ENCODE measurements at regions not wholly inside any gene's neighbourhood (a gene's known extent, or its start where the extent isn't known, plus 50 kb on each side); places are given as distances from the start of the nearest gene placed in this dataset.
"Not testable (repeated sequence)": the region's sequence is repeated elsewhere in the genome, so short reads cannot be mapped to it uniquely, and the experiment has no call there.

DNA sequence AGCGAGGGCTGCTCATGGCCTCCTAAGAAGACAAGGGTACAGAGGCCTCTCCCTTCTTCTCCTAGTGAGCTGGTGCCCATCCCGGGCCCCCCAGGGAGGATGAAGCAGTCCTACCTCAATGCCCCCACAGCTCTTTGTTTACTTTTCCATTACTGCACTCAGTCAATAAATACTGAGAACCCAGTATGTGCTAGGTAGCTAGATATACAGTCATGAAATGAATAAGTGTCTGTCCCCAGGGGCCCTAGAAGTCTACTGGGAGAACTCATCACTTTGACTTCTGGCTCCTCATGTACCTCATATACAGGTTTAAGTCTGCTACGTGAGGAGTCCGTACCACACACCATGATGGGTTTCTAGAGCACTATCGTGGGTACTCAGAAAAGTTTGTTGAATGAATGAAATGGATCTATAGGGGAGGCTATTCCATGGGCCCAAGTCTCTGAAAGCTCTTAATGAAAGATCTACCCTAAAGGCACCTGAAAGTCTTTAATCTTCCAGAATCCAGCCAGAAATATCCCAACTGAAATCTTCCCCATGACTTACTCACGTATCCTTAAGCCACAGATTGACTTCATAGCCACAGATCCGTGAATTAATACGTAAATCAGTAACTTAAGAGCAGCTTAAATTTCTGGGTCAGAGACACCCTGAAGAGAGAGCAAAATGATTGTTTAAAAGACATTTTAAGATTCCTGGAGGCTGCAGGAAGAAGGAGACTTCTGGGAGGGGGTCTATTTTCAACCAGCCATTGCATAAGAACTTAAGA lies 51.6 kb upstream of the POMP start:
- no peak for DNase-seq
- Mint-ChIP-seq H3K36me3 (ENCODE audit: low read depth) (no peaks in the 10 kb centered on the region), H3K27me3 (ENCODE audit: low read depth, poor library complexity) (peaks cover 2% of the 10 kb centered on the region), H3K4me1 (peaks cover 27% of the 10 kb centered on the region), H3K27ac (no peak overlapping the region), H3K4me3 (no peak overlapping the region), H3K9me3 (no peaks in the 10 kb centered on the region)
- TF ChIP-seq, protein P1, sequence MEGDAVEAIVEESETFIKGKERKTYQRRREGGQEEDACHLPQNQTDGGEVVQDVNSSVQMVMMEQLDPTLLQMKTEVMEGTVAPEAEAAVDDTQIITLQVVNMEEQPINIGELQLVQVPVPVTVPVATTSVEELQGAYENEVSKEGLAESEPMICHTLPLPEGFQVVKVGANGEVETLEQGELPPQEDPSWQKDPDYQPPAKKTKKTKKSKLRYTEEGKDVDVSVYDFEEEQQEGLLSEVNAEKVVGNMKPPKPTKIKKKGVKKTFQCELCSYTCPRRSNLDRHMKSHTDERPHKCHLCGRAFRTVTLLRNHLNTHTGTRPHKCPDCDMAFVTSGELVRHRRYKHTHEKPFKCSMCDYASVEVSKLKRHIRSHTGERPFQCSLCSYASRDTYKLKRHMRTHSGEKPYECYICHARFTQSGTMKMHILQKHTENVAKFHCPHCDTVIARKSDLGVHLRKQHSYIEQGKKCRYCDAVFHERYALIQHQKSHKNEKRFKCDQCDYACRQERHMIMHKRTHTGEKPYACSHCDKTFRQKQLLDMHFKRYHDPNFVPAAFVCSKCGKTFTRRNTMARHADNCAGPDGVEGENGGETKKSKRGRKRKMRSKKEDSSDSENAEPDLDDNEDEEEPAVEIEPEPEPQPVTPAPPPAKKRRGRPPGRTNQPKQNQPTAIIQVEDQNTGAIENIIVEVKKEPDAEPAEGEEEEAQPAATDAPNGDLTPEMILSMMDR (IDR thresholded peaks at IDR 0.05): no peak

DNA sequence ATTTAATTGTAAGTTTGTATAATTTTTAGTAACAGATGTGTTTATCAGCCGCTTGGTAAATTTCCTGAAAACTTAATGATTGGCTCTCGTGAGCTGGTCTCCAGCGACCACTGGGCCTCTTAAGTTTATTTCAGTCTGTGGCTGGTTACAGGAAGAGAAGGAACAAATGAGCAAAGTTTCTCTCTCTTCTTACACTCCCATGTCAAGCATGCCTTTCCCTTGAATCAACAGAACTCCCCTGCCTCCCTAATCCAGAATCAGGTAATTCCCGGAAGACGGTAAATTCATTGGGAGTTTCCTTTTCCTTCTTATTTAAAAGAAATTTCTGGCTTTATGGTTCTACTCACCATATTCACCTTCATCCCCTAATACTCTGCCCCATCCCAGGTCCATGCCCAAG lies 52.5 kb upstream of the POMP start:
- no peak overlapping the region for H3K4me3 Mint-ChIP-seq
- TF ChIP-seq, protein P1 (IDR thresholded peaks at IDR 0.05): no peak
- H3K36me3 Mint-ChIP-seq (ENCODE audit: low read depth): no peaks in the 10 kb centered on the region
- H3K4me1 Mint-ChIP-seq: peaks cover 25% of the 10 kb centered on the region
- H3K27me3 Mint-ChIP-seq (ENCODE audit: low read depth, poor library complexity): no peaks in the 10 kb centered on the region
- no peak for DNase-seq
- H3K27ac Mint-ChIP-seq: no peak overlapping the region
- H3K9me3 Mint-ChIP-seq: no peaks in the 10 kb centered on the region

DNA sequence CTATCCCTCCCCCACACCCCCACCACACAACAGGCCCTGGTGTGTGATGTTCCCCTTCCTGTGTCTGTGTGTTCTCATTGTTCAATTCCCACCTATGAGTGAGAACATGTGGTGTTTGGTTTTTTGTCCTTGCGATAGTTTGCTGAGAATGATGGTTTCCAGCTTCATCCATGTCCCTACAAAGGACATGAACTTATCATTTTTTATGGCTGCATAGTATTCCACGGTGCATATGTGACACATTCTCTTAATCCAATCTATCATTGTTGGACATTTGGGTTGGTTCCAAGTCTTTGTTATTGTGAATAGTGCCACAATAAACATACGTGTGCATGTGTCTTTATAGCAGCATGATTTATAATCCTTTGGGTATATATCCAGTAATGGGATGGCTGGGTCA lies 53.8 kb upstream of the POMP start:
- H3K27me3 Mint-ChIP-seq (ENCODE audit: low read depth, poor library complexity); DNase-seq; H3K27ac Mint-ChIP-seq; H3K9me3 Mint-ChIP-seq; H3K36me3 Mint-ChIP-seq (ENCODE audit: low read depth); H3K4me3 Mint-ChIP-seq: not testable (repeated sequence)
- H3K4me1 Mint-ChIP-seq: peaks cover 25% of the 10 kb centered on the region

DNA sequence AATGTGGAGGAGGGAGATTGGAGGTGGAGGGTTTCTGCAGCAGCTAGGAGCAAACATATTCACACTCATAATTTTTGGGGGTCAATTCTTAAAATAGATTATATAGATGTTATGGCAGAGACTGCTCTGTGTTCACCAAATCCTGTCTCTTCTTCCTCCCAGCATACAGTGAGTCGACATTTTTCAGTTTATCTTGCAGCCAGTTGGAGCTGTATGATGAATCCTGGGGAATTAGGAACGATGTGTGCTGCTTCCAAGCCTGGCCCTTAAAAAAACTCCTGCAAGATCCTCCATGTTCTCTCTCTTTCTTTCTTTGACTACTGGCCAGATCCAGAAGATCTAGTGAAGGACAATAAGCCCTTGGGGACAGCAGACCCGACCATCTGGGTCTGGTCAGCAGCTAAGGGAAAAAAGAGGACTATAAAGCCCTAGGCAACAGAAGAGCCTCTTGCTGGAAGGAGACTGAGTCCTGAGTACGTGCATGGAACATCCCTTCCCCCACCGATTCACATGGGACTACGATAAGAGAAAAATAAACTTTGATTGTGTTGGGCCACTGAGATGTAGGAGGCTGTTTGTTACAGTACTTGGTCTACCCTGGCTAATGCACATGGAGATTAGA lies 55.8 kb upstream of the POMP start:
- no peak for DNase-seq
- TF ChIP-seq, protein P1 (IDR thresholded peaks at IDR 0.05): no peak

DNA sequence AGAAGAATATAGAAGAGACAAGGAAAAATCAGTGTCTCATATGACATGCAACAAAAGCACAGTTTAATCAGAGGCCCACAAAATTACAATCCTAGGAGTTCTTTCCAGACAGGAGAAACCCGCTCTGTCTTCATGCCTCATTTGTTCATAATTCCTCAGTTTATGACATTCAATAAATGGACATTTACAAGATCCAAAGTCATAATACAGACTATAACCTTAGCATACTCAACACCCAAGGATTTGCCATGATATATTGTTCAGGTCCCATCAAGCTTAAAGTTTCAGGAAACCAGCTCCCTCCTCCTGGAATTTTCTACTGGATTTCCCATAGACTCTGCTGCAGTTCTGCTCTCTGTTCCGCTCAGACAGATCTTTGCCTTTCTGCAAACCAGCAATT lies 56.4 kb upstream of the POMP start:
- no peak overlapping the region for H3K27ac Mint-ChIP-seq
- peaks cover 5% of the 10 kb centered on the region for H3K27me3 Mint-ChIP-seq (ENCODE audit: low read depth, poor library complexity)
- no peaks in the 10 kb centered on the region for H3K9me3 Mint-ChIP-seq
- H3K36me3 Mint-ChIP-seq (ENCODE audit: low read depth): no peaks in the 10 kb centered on the region
- peaks cover 25% of the 10 kb centered on the region for H3K4me1 Mint-ChIP-seq
- TF ChIP-seq, protein P1 (IDR thresholded peaks at IDR 0.05): no peak
- no peak overlapping the region for H3K4me3 Mint-ChIP-seq
- DNase-seq: no peak

More for the DNA sequence above, 55.8 kb upstream of the POMP start:
- no peak overlapping the region for H3K27ac Mint-ChIP-seq
- peaks cover 25% of the 10 kb centered on the region for H3K4me1 Mint-ChIP-seq
- H3K9me3 Mint-ChIP-seq: no peaks in the 10 kb centered on the region
- no peaks in the 10 kb centered on the region for H3K36me3 Mint-ChIP-seq (ENCODE audit: low read depth)
- H3K4me3 Mint-ChIP-seq: no peak overlapping the region
- peaks cover 4% of the 10 kb centered on the region for H3K27me3 Mint-ChIP-seq (ENCODE audit: low read depth, poor library complexity)

DNA sequence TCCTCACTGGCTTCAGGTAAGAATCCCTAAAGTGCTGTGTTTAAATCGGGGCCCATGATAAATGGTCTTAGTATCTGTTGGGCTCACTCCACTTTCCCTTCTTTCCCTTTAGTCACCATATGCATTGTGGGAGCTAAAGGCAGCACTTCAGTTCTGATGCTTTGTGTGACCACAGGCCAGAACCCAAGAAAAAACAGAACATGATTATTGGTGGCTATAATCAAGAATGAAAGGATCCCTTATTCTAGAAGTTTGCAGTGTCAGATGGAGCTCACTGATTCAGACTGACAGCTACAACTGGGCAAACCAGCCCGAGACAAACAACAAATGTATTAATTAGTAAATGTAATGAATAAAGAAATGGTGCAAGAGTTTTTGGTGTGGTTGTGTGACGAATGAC lies 57.3 kb upstream of the POMP start:
- H3K9me3 Mint-ChIP-seq: no peaks in the 10 kb centered on the region
- peaks cover 17% of the 10 kb centered on the region for H3K4me1 Mint-ChIP-seq
- H3K27me3 Mint-ChIP-seq (ENCODE audit: low read depth, poor library complexity): peaks cover 9% of the 10 kb centered on the region
- DNase-seq: no peak
- no peaks in the 10 kb centered on the region for H3K36me3 Mint-ChIP-seq (ENCODE audit: low read depth)
- H3K27ac Mint-ChIP-seq: no peak overlapping the region
- H3K4me3 Mint-ChIP-seq: no peak overlapping the region
- TF ChIP-seq, protein P1 (IDR thresholded peaks at IDR 0.05): no peak
